IMR-90 (cell line): ENCODE measurements at regions not wholly inside any gene's neighbourhood (a gene's known extent, or its start where the extent isn't known, plus 50 kb on each side); places are given as distances from the start of the nearest gene placed in this dataset.

Source experiments
- ATAC-seq: fragments of 200-7000 bp; cut with Tn5 transposase; 2 replicates; pipeline ENCODE4 v1.9.1; 2020; ENCODE audit warnings: low read depth, mild to moderate bottlenecking, moderate library complexity
- BruUV-seq: library from RNA; stranded (reverse); fragments of 400-500 nt; replicated peaks from 2 replicates; lab custom pipeline; 2021; lab: Mats Ljungman, UMichigan
- CTCF ChIA-PET: fragments of 300-600 bp; formaldehyde crosslinking; extraction: SDS; loops from one replicate; lab custom pipeline; 2021; ENCODE audit warnings: antibody characterized with exemption; lab: Yijun Ruan, JAX
- POLR2A ChIA-PET: fragments of 300-600 bp; sonication (Branson Sonifier 250); formaldehyde crosslinking; loops from one replicate; lab custom pipeline; 2022; ENCODE audit warnings: antibody characterized with exemption; ENCODE audit not compliant: unreplicated experiment; lab: Charles Lee
- DNase-seq: peaks from one replicate; pipeline ENCODE4 v3.0.0; 2013
- H2AFZ ChIP-seq: replicated peaks from 2 replicates; pipeline ENCODE3; 2013; ENCODE audit warnings: low read length, mild to moderate bottlenecking; ENCODE audit not compliant: poor library complexity
- H2AK5ac ChIP-seq: 2 replicates; pipeline ENCODE4 v1.6.1; 2013; ENCODE audit warnings: low read depth, low read length, inconsistent platforms
- H2AK9ac ChIP-seq: replicated peaks from 2 replicates; pipeline ENCODE3; 2013; ENCODE audit warnings: mild to moderate bottlenecking, low read depth, low read length, moderate library complexity; ENCODE audit not compliant: poor library complexity
- H2BK120ac ChIP-seq: 2 replicates; pipeline ENCODE4 v1.6.1; 2013; ENCODE audit warnings: low read depth, low read length, inconsistent platforms
- H2BK15ac ChIP-seq: 3 replicates; pipeline ENCODE4 v1.6.1; 2013; ENCODE audit warnings: low read depth, low read length, inconsistent platforms
- H2BK20ac ChIP-seq: 2 replicates; pipeline ENCODE4 v1.6.1; 2013; ENCODE audit warnings: low read depth, mild to moderate bottlenecking, inconsistent platforms, low read length, moderate library complexity
- H2BK5ac ChIP-seq: 2 replicates; pipeline ENCODE4 v1.6.1; 2013; ENCODE audit warnings: mild to moderate bottlenecking, low read depth, low read length, inconsistent platforms; ENCODE audit not compliant: poor library complexity, severe bottlenecking
- H3K14ac ChIP-seq: replicated peaks from 2 replicates; pipeline ENCODE4 v1.6.1; 2013; ENCODE audit warnings: low read depth, low read length, inconsistent platforms
- H3K18ac ChIP-seq: 2 replicates; pipeline ENCODE4 v1.6.1; 2013; ENCODE audit warnings: low read depth, low read length, control low read depth
- H3K23ac ChIP-seq: 2 replicates; pipeline ENCODE4 v1.6.1; 2013; ENCODE audit warnings: low read depth, low read length, inconsistent platforms
- H3K27ac ChIP-seq: 2 replicates; pipeline ENCODE4 v1.5.1; 2013; ENCODE audit warnings: mild to moderate bottlenecking, control low read depth, low read length; ENCODE audit not compliant: insufficient read depth
- H3K27me3 ChIP-seq: 2 replicates; pipeline ENCODE4 v1.6.1; 2013; ENCODE audit warnings: low read length; ENCODE audit not compliant: control insufficient read depth, insufficient read depth
- H3K36me3 ChIP-seq: 2 replicates; pipeline ENCODE4 v1.6.1; 2013; ENCODE audit warnings: low read length, mixed read lengths; ENCODE audit not compliant: control insufficient read depth, insufficient read depth
- H3K4ac ChIP-seq: 2 replicates; pipeline ENCODE4 v1.6.1; 2013; ENCODE audit warnings: low read depth, low read length, inconsistent platforms
- H3K4me1 ChIP-seq: 2 replicates; pipeline ENCODE4 v1.6.1; 2013; ENCODE audit warnings: low read length, mixed read lengths; ENCODE audit not compliant: control insufficient read depth, insufficient read depth
- H3K4me2 ChIP-seq: 2 replicates; pipeline ENCODE4 v1.6.1; 2013; ENCODE audit warnings: low read depth, mild to moderate bottlenecking, control low read depth, low read length, moderate library complexity
- H3K4me3 ChIP-seq: 2 replicates; pipeline ENCODE4 v1.5.1; 2013; ENCODE audit warnings: low read depth, mild to moderate bottlenecking, control low read depth, low read length, moderate library complexity; ENCODE audit not compliant: insufficient read depth
- H3K56ac ChIP-seq: 2 replicates; pipeline ENCODE4 v1.6.1; 2013; ENCODE audit warnings: low read length, inconsistent platforms; ENCODE audit not compliant: insufficient read depth; ENCODE audit errors: extremely low read depth
- H3K79me1 ChIP-seq, 2 experiments: 2 replicates each; pipeline ENCODE4 v1.6.1; 2013; ENCODE audit warnings: low read length in 2 of 2, inconsistent platforms in 1 of 2, low read depth in 1 of 2
- H3K9ac ChIP-seq: 2 replicates; pipeline ENCODE4 v1.6.1; 2013; ENCODE audit warnings: low read depth, low read length, control low read depth
- H3K9me1 ChIP-seq: 2 replicates; pipeline ENCODE4 v1.6.1; 2013; ENCODE audit warnings: low read length, inconsistent platforms; ENCODE audit not compliant: insufficient read depth
- H3K9me3 ChIP-seq: 2 replicates; pipeline ENCODE4 v1.6.1; 2013; ENCODE audit warnings: low read length; ENCODE audit not compliant: control insufficient read depth, insufficient read depth
- H4K20me1 ChIP-seq: 2 replicates; pipeline ENCODE4 v1.6.1; 2013; ENCODE audit warnings: low read length, inconsistent platforms; ENCODE audit not compliant: insufficient read depth
- H4K5ac ChIP-seq: 2 replicates; pipeline ENCODE4 v1.6.1; 2013; ENCODE audit warnings: mild to moderate bottlenecking, low read depth, low read length, control low read depth
- H4K8ac ChIP-seq, 2 experiments: 2 replicates each; pipeline ENCODE4 v1.6.1; 2013; ENCODE audit warnings: low read depth in 2 of 2, low read length in 2 of 2, control low read depth in 1 of 2, inconsistent platforms in 1 of 2
- H4K91ac ChIP-seq: 2 replicates; pipeline ENCODE4 v1.6.1; 2013; ENCODE audit warnings: low read depth, low read length, inconsistent platforms; ENCODE audit not compliant: insufficient read depth
- CHD1 ChIP-seq: IDR thresholded peaks from 2 replicates; pipeline ENCODE4 v1.6.1; 2012; ENCODE audit warnings: low read depth, low read length, improper control_type of control experiment
- ELK1 ChIP-seq: fragments of 150-350 bp; IDR thresholded peaks from 2 replicates; pipeline ENCODE4 v1.6.1; 2016; ENCODE audit warnings: low read depth, mild to moderate bottlenecking, low read length, moderate library complexity, borderline replicate concordance
- RAD21 ChIP-seq: IDR thresholded peaks from 2 replicates; pipeline ENCODE4 v1.6.1; 2012; ENCODE audit warnings: low read length, improper control_type of control experiment
- SMC3 ChIP-seq: fragments of 150-350 bp; IDR thresholded peaks from 2 replicates; pipeline ENCODE4 v1.6.1; 2016; ENCODE audit warnings: low read depth, mild to moderate bottlenecking, antibody characterized with exemption, low read length, moderate library complexity
- WGBS, 2 experiments: methylation state at CpG; one replicate each; pipeline versions ENCODE4 v1.1.5 to v1.1.7; 2013; ENCODE audit warnings: missing lambda C conversion rate in 2 of 2; ENCODE audit not compliant: insufficient read length in 1 of 2; ENCODE audit errors: extremely low coverage in 2 of 2; 5-methylcytosine and 5-hydroxymethylcytosine counted together
- dilution Hi-C: fragments of 300-500 bp; cut with HindIII; formaldehyde crosslinking; loops from one replicate; pipeline ENCODE4 v1.14.3; 2018; ENCODE audit warnings: low sequenced_read_pairs; ENCODE audit not compliant: unreplicated experiment
- in situ Hi-C: fragments of 300-500 bp; cut with MboI; formaldehyde crosslinking; loops from 3 replicates; pipeline ENCODE4 v1.14.3; 2019; ENCODE audit warnings: low sequenced_read_pairs, inconsistent platforms, mixed read lengths
- intact Hi-C: fragments of 100-400 bp; cut with micrococcal nuclease; formaldehyde crosslinking; loops from 2 replicates; pipeline ENCODE4 v1.10.0; 2022

GRCh38 chr1:189958756-189959155 is 518.9 kb downstream of the BRINP3 start:
- intact Hi-C loops, result no loop called here
- no peak overlapping the region for H2BK5ac ChIP-seq
- H3K4me3 ChIP-seq, result no peak overlapping the region

More at GRCh38 chr1:189958756-189959155, 518.9 kb downstream of the BRINP3 start:
- H3K4me2 ChIP-seq, result no peak overlapping the region
- no peak overlapping the region for H2BK120ac ChIP-seq
- dilution Hi-C loops, result no loop called here
- 0 out of 2 replicates have a peak, but pooled peaks cover 2% of the 10 kb centered on the region for H3K9me1 ChIP-seq
- no peak for TF ChIP-seq ELK1
- TF ChIP-seq SMC3, result no peak
- TF ChIP-seq RAD21, result no peak
- TF ChIP-seq CHD1, result no peak
- H3K56ac ChIP-seq, result no peak overlapping the region
- DNase-seq (no peak), ATAC-seq (no peak)
- H3K18ac ChIP-seq, result no peak overlapping the region
- no peak overlapping the region for H2BK15ac ChIP-seq
- BruUV-seq, result no TSS peak
- CTCF ChIA-PET, result no interaction called here
- in situ Hi-C loops, result no loop called here
- H3K9me3 ChIP-seq, result no peaks in the 10 kb centered on the region
- H3K9ac ChIP-seq, result no peak overlapping the region
- H3K36me3 ChIP-seq, result no peaks in the 10 kb centered on the region
- no peak overlapping the region for H2AK9ac ChIP-seq
- H3K4me1 ChIP-seq, result 0 out of 2 replicates have a peak, but pooled peaks cover 1% of the 10 kb centered on the region
- H4K5ac ChIP-seq, result no peak overlapping the region
- POLR2A ChIA-PET, result no interaction called here
- H2BK20ac ChIP-seq, result no peak overlapping the region
- WGBS, 2 experiments, result no CpG with 5 or more reads among the region's 1 CpG
- H3K27ac ChIP-seq, result no peak overlapping the region
- H3K4ac ChIP-seq, result no peak overlapping the region
- no peak overlapping the region for H4K91ac ChIP-seq
- H2AFZ ChIP-seq, result no peak overlapping the region
- H3K79me1 ChIP-seq, result no peaks in the 10 kb centered on the region
- no peak overlapping the region for H2AK5ac ChIP-seq
- H3K23ac ChIP-seq, result no peak overlapping the region
- H3K27me3 ChIP-seq, result no peaks in the 10 kb centered on the region
- H4K20me1 ChIP-seq, result no peaks in the 10 kb centered on the region
- no peak overlapping the region for H3K14ac ChIP-seq
- H4K8ac ChIP-seq, result no peak overlapping the region
